GM19328 (cell line): ENCODE measurements at regions not wholly inside any gene's neighbourhood (a gene's known extent, or its start where the extent isn't known, plus 50 kb on each side); places are given as distances from the start of the nearest gene placed in this dataset.
"Not testable (repeated sequence)": the region's sequence is repeated elsewhere in the genome, so short reads cannot be mapped to it uniquely, and the experiment has no call there.

Experiments
- ATAC-seq: cut with Tn5 transposase; IDR thresholded peaks from one replicate; pipeline ENCODE4 v1.9.1; 2021; ENCODE audit warnings: mild to moderate bottlenecking, moderate library complexity; ENCODE audit not compliant: unreplicated experiment

GRCh38 chr20:1757606-1758512 is 100.3 kb upstream of the SIRPG start:
- no peak for ATAC-seq

GRCh38 chr20:1757072-1757471 is 99.5 kb upstream of the SIRPG start:
- no peak for ATAC-seq

- ATAC-seq: no peak
These were observed 97.2 kb upstream of the SIRPG start for GRCh38 chr20:1754749-1755148.

- no peak for ATAC-seq
These were observed 96.7 kb upstream of the SIRPG start for GRCh38 chr20:1754306-1754705.

- ATAC-seq: no peak
These were observed 94.5 kb upstream of the SIRPG start for GRCh38 chr20:1752045-1752444.

GRCh38 chr20:1748777-1749176 is 91.2 kb upstream of the SIRPG start:
- ATAC-seq: no peak

- ATAC-seq: no peak
These were observed 90.5 kb upstream of the SIRPG start for GRCh38 chr20:1747953-1748577.

GRCh38 chr20:1742049-1742434 is 84.5 kb upstream of the SIRPG start:
- not testable (repeated sequence) for ATAC-seq

GRCh38 chr20:1741309-1742048 is 83.9 kb upstream of the SIRPG start:
- ATAC-seq: no peak

- no peak for ATAC-seq
These were observed 79.6 kb upstream of the SIRPG start for GRCh38 chr20:1737134-1737533.

- ATAC-seq: no peak
These were observed 78.0 kb upstream of the SIRPG start for GRCh38 chr20:1735417-1736089.

- ATAC-seq: no peak
These were observed 76.8 kb upstream of the SIRPG start for GRCh38 chr20:1734269-1734858.

- ATAC-seq: not testable (repeated sequence)
These were observed 74.3 kb upstream of the SIRPG start for GRCh38 chr20:1731828-1732375.

- not testable (repeated sequence) for ATAC-seq
These were observed 73.6 kb upstream of the SIRPG start for GRCh38 chr20:1730981-1731711.

GRCh38 chr20:1727303-1727702 is 69.7 kb upstream of the SIRPG start:
- ATAC-seq: not testable (repeated sequence)

- no peak for ATAC-seq
These were observed 67.3 kb upstream of the SIRPG start for GRCh38 chr20:1724901-1725300.

- ATAC-seq: no peak
These were observed 65.0 kb upstream of the SIRPG start for GRCh38 chr20:1722513-1723050.

GRCh38 chr20:1721687-1722512 is 64.3 kb upstream of the SIRPG start:
- ATAC-seq: no peak
